KMS-11 (cell line): ENCODE measurements at regions not wholly inside any gene's neighbourhood (a gene's known extent, or its start where the extent isn't known, plus 50 kb on each side); places are given as distances from the start of the nearest gene placed in this dataset.

Experiments
- H2AFZ ChIP-seq: fragments of 200-600 bp; sonication (generic); 2 replicates; pipeline ENCODE4 v1.6.1; 2016; ENCODE audit warnings: antibody characterized with exemption, mixed run types, low read depth
- H3K27ac ChIP-seq: fragments of 200-600 bp; sonication (generic); 2 replicates; pipeline ENCODE4 v1.6.1; 2016; ENCODE audit warnings: mild to moderate bottlenecking, mixed run types
- H3K27me3 ChIP-seq: fragments of 200-600 bp; sonication (generic); 2 replicates; pipeline ENCODE4 v1.6.1; 2017; ENCODE audit warnings: mild to moderate bottlenecking, low read depth, mixed run types, moderate library complexity; ENCODE audit not compliant: insufficient read depth
- H3K36me3 ChIP-seq: fragments of 200-600 bp; sonication (generic); 2 replicates; pipeline ENCODE4 v1.6.1; 2017; ENCODE audit warnings: mild to moderate bottlenecking, mixed run types; ENCODE audit not compliant: insufficient read depth
- H3K4me1 ChIP-seq: fragments of 200-600 bp; sonication (generic); 2 replicates; pipeline ENCODE4 v1.6.1; 2016; ENCODE audit warnings: mild to moderate bottlenecking, low read depth, mixed run types; ENCODE audit not compliant: poor library complexity, severe bottlenecking
- H3K4me2 ChIP-seq: fragments of 200-600 bp; sonication (generic); 2 replicates; pipeline ENCODE4 v1.7.0; 2016; ENCODE audit warnings: mild to moderate bottlenecking, mixed run types
- H3K4me3 ChIP-seq: fragments of 200-600 bp; sonication (generic); IDR thresholded peaks from 2 replicates; pipeline ENCODE4 v1.6.1; 2017; ENCODE audit warnings: low read depth, low read length, mixed read lengths; ENCODE audit not compliant: insufficient read depth
- H3K79me2 ChIP-seq: fragments of 200-600 bp; sonication (generic); 2 replicates; pipeline ENCODE4 v1.6.1; 2016; ENCODE audit warnings: low read depth, mixed run types; ENCODE audit not compliant: insufficient read depth
- H3K9ac ChIP-seq: fragments of 200-600 bp; sonication (generic); 2 replicates; pipeline ENCODE4 v1.6.1; 2016; ENCODE audit warnings: mild to moderate bottlenecking, mixed run types
- H4K20me1 ChIP-seq: fragments of 200-600 bp; sonication (generic); 2 replicates; pipeline ENCODE4 v1.6.1; 2016; ENCODE audit warnings: mild to moderate bottlenecking, mixed run types; ENCODE audit not compliant: insufficient read depth
- TF ChIP-seq, protein P1 (sequence below): fragments of 200-600 bp; sonication (generic); conservative IDR thresholded peaks from 2 replicates; pipeline ENCODE4 v1.6.1; 2017; ENCODE audit warnings: low read depth, mild to moderate bottlenecking, antibody characterized with exemption, low read length, moderate library complexity, mixed read lengths

DNA sequence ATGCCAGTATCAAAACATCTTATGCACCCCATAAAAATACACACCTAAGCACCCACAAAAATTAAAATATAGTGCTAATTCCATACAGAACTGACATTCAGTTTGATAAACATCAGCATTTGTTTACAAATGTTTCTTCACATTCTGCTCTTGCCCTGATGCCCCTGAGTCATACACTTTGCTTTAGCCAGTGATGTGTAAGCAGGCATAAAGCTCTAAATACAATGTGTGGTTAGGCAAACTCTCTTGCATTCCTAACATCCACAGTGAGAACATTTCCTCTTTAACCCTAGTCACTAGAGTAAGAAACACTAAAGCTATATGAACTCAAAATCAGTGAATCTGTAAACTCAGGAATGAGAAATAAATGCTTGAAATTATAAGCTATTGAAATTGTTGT lies 1060.7 kb downstream of the FAM181B start:
- no peak overlapping the region for H3K27ac ChIP-seq
- no peak overlapping the region for H3K4me2 ChIP-seq
- H3K36me3 ChIP-seq: no peaks in the 10 kb centered on the region
- H3K4me1 ChIP-seq: peaks cover 21% of the 10 kb centered on the region
- H3K9ac ChIP-seq: no peak overlapping the region
- TF ChIP-seq, protein P1, sequence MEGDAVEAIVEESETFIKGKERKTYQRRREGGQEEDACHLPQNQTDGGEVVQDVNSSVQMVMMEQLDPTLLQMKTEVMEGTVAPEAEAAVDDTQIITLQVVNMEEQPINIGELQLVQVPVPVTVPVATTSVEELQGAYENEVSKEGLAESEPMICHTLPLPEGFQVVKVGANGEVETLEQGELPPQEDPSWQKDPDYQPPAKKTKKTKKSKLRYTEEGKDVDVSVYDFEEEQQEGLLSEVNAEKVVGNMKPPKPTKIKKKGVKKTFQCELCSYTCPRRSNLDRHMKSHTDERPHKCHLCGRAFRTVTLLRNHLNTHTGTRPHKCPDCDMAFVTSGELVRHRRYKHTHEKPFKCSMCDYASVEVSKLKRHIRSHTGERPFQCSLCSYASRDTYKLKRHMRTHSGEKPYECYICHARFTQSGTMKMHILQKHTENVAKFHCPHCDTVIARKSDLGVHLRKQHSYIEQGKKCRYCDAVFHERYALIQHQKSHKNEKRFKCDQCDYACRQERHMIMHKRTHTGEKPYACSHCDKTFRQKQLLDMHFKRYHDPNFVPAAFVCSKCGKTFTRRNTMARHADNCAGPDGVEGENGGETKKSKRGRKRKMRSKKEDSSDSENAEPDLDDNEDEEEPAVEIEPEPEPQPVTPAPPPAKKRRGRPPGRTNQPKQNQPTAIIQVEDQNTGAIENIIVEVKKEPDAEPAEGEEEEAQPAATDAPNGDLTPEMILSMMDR: no peak
- no peak overlapping the region for H2AFZ ChIP-seq
- no peaks in the 10 kb centered on the region for H3K79me2 ChIP-seq
- H3K27me3 ChIP-seq: no peaks in the 10 kb centered on the region
- H4K20me1 ChIP-seq: no peaks in the 10 kb centered on the region
- no peak overlapping the region for H3K4me3 ChIP-seq

DNA sequence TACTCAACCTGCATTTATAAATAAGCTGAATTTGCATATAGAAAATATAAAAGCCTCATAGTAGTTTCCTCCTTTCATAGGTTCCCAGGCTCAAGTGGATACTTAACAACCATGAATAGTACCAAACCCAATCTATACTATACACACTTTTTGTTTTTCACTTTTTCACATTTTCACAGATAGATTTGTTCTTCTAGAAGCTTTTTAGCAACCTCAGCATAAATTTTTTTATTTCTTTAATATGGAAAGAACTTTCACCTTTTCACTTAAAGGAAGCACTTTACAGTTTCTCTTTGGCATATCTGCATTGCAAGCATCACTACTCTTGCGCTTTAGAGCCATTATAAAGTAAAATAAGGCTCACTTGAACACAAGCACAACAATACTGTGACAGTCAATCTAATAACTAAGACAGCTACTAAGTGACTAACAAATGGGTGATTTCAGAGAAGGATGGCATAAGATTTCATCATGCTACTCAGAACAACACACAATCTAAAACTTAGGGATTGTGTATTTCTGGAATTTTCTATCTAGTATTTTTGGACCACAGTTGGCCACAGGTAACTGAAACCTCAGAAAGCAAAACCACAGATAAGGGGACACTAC lies 1063.6 kb downstream of the FAM181B start:
- TF ChIP-seq, protein P1: no peak
- H2AFZ ChIP-seq: no peak overlapping the region
- H3K36me3 ChIP-seq: no peaks in the 10 kb centered on the region
- peak overlapping the region; percentile 20; the same call in 1 of the 2 replicates for H3K4me2 ChIP-seq
- no peak overlapping the region for H3K4me3 ChIP-seq
- no peaks in the 10 kb centered on the region for H3K79me2 ChIP-seq
- H3K27me3 ChIP-seq: no peaks in the 10 kb centered on the region
- H3K27ac ChIP-seq: no peak overlapping the region
- no peak overlapping the region for H3K9ac ChIP-seq
- H4K20me1 ChIP-seq: no peaks in the 10 kb centered on the region
- H3K4me1 ChIP-seq: peaks cover 21% of the 10 kb centered on the region

DNA sequence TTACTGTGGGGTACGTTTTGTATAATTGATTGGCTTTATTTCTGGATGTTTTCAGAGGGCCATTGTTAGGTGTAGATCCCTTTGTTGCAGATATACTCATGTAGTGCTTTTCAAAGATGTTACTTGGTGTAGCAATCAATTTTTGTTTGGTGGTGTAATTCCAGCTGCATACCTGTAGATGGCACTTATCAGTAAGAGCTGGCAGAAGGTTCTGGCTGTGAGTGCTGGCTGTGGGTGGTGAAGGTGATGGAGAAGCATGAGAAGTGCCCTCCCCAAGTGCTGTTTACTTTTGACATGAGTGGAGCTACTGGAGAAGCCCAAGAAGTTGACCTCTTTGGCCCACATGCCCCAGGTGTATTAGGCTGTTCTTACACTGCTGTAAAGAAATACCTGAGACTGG lies 1074.9 kb downstream of the FAM181B start:
- TF ChIP-seq, protein P1: peak; percentile 87
- Histone ChIP-seq H3K9ac (no peak overlapping the region), H3K79me2 (no peaks in the 10 kb centered on the region), H3K27me3 (no peaks in the 10 kb centered on the region), H3K36me3 (no peaks in the 10 kb centered on the region), H2AFZ (no peak overlapping the region), H3K27ac (no peak overlapping the region), H3K4me3 (no peak overlapping the region), H3K4me2 (no peak overlapping the region), H4K20me1 (no peaks in the 10 kb centered on the region), H3K4me1 (no peaks in the 10 kb centered on the region)

DNA sequence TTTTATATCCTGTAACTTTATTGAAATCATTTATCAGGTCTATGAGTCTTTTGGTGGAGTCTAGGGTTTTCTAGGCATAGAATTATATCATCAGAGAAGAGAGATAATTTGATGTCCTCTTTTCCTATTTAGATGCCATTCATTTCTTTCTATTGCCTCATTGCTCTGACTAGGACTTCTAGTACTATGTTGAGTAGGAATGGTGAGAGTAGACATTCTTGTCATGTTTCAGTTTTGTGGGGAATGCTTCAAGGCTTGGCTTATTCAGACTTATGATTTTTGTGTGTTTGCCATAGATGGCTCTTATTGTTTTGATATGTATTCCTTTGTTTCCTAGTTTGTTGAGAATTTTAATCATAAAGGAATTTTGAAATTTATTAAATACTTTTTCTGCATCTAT lies 1078.3 kb downstream of the FAM181B start:
- no peak overlapping the region for H3K4me3 ChIP-seq
- no peaks in the 10 kb centered on the region for H4K20me1 ChIP-seq
- H3K27me3 ChIP-seq: no peaks in the 10 kb centered on the region
- H3K27ac ChIP-seq: no peak overlapping the region
- H3K79me2 ChIP-seq: no peaks in the 10 kb centered on the region
- H3K4me1 ChIP-seq: no peaks in the 10 kb centered on the region
- H3K36me3 ChIP-seq: no peaks in the 10 kb centered on the region
- no peak overlapping the region for H2AFZ ChIP-seq
- TF ChIP-seq, protein P1: no peak
- no peak overlapping the region for H3K4me2 ChIP-seq
- no peak overlapping the region for H3K9ac ChIP-seq
